Fibroblast of mammary gland (primary cell): ENCODE measurements at regions not wholly inside any gene's neighbourhood (a gene's known extent, or its start where the extent isn't known, plus 50 kb on each side); places are given as distances from the start of the nearest gene placed in this dataset.

ENCODE experiments used
- DNase-seq: peaks from one replicate; pipeline ENCODE4 v3.0.0-alpha.2; 2010; ENCODE audit warnings: low read depth
- H3K4me3 ChIP-seq: 2 replicates; pipeline ENCODE4 v1.5.1; 2011; ENCODE audit warnings: low read depth, mild to moderate bottlenecking, low read length, moderate library complexity; ENCODE audit not compliant: control insufficient read depth
- CTCF ChIP-seq: conservative IDR thresholded peaks from 2 replicates; pipeline ENCODE4 v1.5.1; 2011; ENCODE audit warnings: low read depth, low read length, inconsistent platforms; ENCODE audit not compliant: control insufficient read depth, insufficient read depth

- H3K4me3 ChIP-seq = no peak overlapping the region
- DNase-seq = peak; percentile 61
- TF ChIP-seq CTCF = peak; percentile 87
These were observed 61.5 kb downstream of the TBXT start for GRCh38 chr6:166106076-166106686.

GRCh38 chr6:166105341-166106075 lies 62.1 kb downstream of the TBXT start:
- DNase-seq = no peak
- TF ChIP-seq CTCF = no peak
- no peak overlapping the region for H3K4me3 ChIP-seq

GRCh38 chr6:166104872-166105271 lies 62.8 kb downstream of the TBXT start:
- no peak for DNase-seq
- no peak overlapping the region for H3K4me3 ChIP-seq
- TF ChIP-seq CTCF = no peak

GRCh38 chr6:166104107-166104506 lies 63.5 kb downstream of the TBXT start:
- DNase-seq = peak; percentile 30
- no peak for TF ChIP-seq CTCF
- H3K4me3 ChIP-seq = no peak overlapping the region

- H3K4me3 ChIP-seq = no peak overlapping the region
These were observed 65.7 kb downstream of the TBXT start for GRCh38 chr6:166101819-166102419.

More at GRCh38 chr6:166101819-166102419, 65.7 kb downstream of the TBXT start:
- no peak for DNase-seq
- TF ChIP-seq CTCF = no peak
